Stimulated activated CD4-positive, alpha-beta T cell treated with anti-CD3 and anti-CD28 coated beads, Interleukin-1b, Interleukin-23, amount 100 ng/mL, for 24 hours (primary cell): ENCODE measurements at regions not wholly inside any gene's neighbourhood (a gene's known extent, or its start where the extent isn't known, plus 50 kb on each side); places are given as distances from the start of the nearest gene placed in this dataset.
"Not testable (repeated sequence)": the region's sequence is repeated elsewhere in the genome, so short reads cannot be mapped to it uniquely, and the experiment has no call there.

Experiments
- DNase-seq, 4 experiments: peaks; one replicate each; pipeline ENCODE4 v3.0.0-alpha.2; 2020; ENCODE audit warnings: low read depth in 4 of 4, low spot score in 1 of 4

DNA sequence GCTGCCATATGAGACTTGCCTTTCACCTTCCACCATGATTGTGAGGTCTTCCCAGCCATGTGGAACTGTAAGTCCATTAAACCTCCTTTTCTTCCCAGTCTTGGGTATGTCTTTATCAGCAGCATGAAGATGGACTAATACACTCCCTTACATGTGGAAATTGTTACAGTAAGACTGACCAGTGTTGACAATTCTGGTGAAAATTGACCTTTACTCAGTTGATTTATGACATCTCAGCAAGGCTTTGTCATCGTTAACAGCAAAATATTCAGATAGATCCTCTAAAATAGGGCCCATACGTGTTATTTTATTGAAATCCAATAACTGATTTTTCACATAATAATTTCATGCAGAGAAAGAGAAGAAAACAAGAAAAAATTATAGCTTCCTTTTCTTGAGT is 377.9 kb upstream of the SEMA3C start:
- DNase-seq, result no peak

DNA sequence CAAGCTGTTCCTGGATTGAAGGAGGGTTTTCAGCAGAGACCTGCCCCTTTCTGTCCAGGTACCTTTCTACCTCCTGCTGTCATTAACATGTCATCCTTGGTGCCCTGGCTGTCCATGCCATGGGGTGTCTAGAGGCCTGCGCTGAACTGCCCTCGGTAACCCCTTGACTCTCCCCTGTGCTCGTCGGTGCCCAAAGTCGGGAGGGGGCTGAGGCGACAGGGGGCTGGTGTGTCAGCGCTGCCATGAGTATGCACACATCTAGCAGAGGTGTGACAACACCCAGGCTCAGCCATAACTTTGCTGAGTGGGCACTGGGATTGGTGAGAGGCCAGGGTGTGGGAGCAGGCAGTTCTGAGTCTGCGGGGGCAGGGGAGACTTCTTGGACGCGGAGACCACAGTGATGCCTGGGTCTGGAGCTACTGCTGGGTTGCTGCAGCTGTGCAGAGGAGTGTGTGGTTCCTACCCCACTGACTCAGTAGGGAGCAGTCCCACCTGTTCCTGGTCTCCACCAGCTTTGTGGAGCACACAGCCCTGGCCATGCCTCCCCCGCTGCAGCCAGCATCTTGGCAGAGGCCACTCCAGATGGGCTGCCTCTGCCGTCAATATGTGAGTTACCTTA is 376.2 kb upstream of the SEMA3C start:
- no peak for DNase-seq

DNA sequence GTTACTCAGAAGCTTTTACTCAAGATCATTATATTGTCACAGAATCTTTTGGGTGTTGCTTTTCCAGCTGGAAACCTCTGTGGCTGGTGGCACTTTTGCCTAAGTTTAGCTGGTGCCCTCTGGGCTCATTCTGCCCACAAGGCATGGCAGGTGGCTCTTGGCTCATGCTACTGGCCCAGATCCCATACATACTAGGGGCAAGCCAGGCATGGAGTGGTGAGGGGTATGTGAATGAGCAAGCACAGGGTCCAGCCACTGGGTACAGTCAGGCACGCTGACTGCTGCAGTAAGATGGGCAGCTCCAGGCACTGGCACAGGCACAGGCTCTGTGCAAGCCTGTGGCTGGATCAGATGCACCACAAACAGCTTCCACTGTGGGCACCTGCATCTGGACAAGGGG is 375.0 kb upstream of the SEMA3C start:
- DNase-seq, result no peak

DNA sequence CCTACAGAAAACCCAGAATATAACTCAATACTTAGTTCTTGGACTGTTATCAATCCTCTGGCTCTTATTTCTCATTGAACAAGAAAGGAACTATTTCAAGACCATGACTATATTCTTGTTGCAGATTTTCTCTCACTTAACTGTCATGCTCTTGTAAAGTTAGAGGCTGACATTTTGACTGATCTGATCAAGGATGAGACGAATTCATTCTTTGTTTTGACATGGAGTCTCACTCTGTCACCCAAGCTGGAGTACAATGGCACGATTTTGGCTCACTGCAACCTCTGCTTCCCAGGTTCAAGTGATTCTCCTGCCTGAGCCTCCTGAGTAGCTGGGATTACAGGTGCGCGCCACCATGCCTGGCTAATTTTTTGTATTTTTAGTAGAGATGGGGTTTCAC is 367.9 kb upstream of the SEMA3C start:
- not testable (repeated sequence) for DNase-seq

DNA sequence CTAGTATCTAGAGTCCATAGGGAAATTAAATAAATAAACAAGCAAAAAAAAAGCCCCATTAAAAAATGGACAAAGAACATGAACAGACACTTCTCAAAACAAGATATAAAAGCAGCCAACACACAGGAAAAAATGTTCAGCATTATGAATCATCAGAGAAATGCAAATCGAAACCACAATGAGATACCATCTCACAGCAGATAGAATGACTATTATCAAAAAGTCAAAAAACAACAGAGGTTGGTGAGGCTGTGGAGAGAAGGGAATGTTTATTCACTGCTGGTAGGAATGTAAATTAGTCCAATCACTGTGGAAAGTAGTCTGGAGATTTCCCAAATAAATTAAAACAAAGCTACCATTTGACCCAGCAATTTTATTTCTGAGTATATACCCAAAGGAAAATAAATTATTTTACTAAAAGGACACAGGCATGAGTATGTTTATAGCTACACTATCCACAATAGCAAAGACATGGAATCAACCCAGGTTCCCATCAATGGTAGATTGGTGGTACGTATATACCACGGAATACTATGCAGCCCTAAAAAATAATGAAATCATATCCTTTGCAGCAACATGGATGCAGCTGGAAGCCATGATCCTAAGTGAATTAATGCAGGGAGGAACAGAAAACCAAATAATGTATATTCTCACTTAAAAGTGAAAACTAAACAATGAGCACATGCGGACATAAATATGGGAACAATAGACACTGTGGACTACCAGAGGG is 366.5 kb upstream of the SEMA3C start:
- DNase-seq, result no peak

DNA sequence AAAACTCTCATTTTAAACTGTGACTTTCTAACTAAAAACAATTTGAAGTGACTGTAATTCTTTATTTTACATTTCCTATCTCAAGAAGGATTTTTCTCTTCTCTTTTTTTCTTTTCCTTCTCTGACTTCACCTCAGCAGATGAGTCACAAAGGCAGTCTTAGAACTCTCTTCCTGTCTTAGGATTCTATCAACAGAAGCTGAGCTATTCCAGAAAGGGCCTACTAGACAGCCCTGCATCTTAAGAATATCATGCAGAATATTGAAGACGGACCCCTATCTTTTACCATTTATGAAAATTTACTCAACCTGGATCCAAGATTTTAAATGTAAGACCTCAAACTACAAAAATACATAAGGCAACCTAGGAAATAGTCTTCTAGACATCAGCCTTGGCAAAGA is 365.7 kb upstream of the SEMA3C start:
- no peak for DNase-seq

DNA sequence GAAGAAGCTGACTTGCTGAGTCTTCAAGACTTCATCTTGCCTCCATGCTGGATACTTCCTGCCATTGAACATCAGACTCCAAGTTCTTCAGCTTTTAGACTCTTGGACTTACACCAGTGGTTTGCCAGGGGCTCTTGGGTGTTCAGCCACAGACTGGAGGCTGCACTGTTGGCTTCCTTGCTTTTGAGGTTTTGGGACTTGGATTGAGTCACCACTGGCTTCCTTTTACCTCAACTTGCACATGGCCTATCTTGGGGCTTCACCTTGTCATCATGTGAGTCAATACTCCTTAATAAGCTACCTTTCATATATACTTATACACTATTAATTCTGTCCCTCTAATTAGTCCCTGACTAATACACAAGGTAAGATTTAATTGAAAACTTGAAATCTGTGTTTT is 361.7 kb upstream of the SEMA3C start:
- no peak for DNase-seq

DNA sequence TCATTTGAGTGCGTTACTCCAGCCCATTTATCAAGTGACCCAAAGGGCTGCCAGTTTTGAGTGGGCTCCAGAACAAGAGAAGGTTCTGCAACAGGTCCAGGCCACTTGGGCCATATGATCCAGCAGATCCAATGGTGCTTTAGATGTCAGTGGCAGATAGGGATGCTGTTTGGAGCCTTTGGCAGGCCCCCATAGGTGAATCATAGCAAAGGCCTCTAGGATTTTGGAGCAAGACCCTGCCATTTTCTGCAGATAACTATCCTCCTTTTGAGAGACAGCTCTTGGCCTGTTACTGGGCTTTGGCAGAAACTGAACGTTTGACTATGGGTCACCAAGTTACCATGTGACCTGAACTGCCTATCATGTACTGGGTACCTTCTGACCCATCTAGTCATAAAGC is 358.8 kb upstream of the SEMA3C start:
- DNase-seq, result no peak

DNA sequence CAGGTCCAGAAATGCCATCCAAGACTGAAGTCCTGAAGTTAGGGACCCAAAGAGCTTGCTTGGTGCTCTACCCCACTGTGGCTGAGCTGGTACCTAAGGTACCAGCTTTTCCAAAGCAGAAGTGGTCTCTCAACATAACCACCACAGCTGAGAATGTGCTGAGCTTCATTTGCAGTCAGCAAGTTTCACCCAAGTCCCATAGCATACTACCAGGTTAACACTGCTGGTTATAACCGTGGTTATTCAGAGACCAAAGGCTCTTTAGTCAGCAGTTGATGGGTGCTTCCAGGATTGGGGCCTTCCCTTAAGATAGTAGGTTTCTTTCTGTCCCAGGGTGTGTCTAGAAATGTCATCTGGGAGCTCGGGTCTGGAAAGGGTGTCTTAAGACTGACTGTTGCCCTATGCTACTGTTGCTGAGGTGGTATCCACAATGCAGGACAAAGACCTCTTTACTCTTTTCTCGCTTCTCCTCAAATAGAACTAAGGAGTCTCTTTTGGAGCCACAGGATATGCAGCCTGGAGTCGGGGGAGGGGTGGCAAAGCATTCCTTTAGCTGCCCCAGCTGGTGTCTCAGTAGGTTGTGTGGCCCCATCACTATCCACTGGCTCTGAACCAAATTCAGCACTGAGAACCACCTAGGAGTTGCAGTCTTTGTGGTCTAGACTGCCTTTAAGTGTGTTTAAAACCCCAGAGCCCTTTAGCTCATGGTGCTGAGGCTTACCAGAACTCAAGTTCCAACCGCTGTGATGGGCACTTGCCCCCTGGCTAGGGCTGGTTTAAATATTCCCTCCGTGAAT is 354.9 kb upstream of the SEMA3C start:
- no peak for DNase-seq

DNA sequence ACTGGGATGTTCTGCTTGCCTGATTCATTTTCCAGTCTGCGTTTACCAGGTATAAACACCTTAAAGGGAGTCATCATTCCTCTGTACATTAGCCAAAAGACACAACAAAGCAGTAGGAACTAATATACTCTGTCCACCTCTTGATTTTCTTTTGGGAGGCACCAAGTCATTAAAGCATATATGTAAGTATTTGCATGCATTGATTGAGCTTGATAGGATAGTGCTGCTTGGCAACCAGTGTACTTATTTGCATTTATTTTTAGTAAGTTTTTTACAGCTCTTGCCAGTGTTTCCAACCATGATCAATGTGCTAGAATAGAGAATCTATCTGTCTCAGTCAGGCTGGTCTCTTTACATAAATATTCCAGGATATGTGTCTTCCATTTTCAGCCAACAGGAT is 353.3 kb upstream of the SEMA3C start:
- DNase-seq, result no peak

DNA sequence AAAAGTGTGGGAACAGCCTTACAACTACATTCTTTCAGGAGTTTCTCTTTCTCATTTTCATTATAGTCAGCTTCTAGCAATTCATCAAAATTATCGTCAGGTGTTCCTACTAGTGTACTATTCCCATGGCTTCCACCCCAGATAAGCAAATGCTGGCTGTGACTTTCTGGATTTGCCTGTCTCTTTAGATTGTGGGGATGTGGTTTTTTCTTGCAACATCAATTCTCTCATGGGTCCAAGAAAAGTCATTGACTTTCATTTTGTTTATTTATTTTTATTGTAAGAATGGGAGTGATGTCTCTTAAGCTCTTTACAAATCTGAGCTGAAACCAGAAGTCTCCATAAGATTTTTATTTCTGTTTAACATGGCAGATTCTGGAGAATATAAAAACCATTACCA is 349.7 kb upstream of the SEMA3C start:
- DNase-seq, result no peak

DNA sequence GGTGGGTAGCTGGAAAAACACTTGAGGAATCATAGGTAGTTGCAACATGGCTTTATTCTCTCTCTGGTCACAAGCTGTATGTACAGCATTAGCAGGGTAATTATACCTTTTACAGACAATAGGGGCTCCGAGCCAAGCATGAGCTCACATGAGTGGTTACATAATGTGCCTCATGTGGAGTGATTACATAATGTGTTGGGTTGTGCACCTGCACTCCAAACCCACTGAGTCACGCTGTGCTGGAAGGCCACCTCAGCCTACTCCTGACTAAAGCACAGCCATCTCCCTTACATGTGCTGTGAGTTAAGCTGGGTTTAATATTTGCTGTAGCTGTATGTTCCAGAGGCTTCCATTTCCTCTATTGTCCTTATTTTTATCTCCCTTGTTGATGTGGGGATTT is 348.7 kb upstream of the SEMA3C start:
- DNase-seq, result no peak

DNA sequence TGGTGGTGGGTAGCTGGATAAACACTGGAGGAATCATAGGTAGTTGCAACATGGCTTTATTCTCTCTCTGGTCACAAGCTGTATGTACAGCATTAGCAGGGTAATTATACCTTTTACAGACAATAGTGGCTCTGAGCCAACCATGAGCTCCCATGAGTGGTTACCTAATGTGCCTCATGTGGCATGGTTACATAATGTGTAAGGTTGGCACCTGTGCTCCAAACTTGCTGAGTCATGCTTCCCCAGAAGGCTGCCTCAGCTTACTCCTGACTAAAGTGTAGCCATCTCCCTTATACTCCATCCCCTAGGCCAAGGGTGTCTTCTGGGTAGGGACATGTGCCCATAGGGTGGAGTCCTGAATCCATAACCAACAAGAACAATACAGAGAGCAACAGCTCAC is 345.3 kb upstream of the SEMA3C start:
- DNase-seq, result no peak

DNA sequence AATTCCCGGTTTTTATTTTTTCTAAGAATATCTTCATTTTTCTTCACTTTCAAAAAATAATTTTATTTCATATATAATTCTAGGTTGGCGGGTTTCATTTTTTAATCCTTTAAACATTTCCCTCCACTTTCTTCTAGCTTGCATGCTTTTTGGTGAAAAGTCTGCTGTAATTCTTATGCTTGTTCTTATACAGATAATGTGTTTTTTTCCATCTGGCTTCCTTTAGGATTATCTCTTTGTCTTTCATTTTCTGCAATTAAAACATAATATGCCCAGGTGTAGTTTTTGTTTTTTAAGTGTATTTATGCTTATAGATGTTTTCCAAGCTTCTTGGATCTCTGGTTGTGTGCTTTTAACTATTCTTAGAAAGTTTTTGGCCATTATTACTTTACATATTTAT is 341.3 kb upstream of the SEMA3C start:
- no peak for DNase-seq

DNA sequence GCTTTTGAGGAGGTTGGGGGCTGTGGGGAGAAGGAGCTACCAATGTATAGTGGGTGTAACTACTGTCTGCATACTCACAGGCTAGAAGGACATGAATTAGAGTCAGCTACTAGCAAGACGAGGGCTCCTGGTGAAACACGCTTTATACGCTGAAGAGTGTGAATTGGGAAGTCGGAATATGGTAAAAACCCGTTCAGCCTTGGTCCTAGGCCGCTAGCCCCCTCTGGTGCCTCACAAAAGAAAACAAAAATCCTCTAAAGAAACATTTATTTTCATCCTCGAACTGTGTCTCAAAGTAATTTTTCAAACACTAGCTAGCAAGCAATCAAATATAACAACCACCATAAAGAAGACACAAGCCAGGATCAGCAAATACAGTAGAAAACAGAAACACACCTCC is 338.1 kb upstream of the SEMA3C start:
- DNase-seq, result no peak

DNA sequence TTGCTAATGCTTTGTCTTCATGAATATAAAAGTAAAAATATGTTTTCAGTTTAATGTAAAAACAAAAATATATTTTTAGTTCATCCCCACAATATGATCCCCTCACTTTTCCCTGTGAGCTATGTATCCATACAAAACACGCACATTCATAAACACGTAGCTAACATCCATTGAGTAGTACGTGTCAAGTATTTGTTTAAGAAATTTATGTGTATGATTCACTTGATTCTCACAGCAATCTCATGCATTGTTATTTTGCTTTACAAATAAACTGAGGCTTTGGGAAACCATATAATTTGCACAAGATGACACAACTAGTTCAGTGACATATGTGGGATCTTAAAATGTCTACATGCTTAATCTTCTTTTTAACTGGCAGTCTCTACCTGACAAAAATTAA is 329.6 kb upstream of the SEMA3C start:
- no peak for DNase-seq

DNA sequence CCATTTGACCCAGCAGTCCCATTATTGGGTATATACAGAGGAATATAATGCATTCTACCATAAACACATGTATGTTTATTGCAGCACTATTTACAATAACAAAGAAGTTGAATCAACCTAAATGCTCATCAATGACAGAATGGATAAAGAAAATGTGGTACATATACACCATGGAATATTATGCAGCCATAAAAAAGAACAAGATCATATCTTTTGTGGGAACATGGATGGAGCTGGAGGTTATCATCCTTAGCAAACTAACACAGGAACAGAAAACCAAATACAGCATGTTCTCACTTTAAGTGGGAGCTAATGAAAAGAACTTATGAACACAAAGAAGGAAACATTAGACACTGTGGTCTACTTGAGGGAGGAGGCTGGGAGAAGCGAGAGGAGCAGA is 328.5 kb upstream of the SEMA3C start:
- DNase-seq, result not testable (repeated sequence)

DNA sequence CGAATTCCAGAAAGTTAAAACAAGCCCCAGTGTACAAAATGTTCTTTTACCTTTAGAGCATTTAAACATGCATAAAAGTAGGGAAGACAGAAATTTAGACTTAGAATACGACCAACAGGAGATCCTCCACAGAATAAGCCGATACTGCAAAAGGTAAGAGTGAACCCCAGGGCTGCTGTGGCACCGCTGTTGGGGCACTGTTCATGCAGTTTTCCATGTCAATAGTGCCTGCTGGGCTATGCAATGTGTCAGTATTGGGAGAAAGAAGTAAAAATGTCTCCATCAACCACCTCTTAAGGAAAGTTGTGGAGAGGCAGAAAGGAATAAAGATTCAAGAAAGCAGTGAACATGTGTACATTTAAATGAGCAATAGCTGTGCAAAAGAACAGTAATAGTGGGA is 326.5 kb upstream of the SEMA3C start:
- no peak for DNase-seq

DNA sequence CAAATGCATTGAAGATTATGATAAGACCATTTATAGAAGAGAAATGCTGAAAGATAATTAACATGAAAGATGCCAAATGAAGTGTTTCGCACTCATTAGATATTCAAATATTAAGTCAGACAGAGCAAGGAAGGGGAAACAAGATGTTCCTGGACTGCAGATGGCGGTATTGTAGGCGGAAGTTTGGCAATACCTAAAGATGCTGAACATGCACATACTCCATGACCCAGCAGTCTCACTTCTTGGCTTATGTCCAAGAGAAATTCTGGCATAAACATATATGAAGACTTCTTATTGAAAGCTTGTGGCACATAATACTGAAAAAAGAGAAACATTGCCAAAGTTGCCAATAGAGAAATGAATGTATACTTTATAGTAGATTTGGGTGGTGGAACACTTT is 325.4 kb upstream of the SEMA3C start:
- DNase-seq, result no peak

DNA sequence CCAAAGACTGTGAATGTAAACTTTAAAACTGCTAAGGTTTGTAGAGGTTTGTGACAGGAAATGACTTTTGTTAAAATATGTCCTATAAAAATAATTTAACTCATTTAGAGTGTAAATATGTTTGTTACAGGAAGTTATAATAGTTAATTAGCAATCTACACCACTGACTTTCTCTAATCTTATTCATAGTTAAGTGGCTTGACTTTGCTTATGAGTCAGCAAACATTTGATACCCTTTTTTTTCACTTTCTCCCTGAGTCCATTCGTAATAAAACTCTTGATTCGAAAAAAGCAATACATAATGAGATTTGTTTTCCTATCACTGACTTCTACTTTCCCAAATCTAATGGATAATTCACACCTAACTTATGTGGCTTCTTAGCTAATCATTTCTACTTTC is 317.7 kb upstream of the SEMA3C start:
- DNase-seq, result no peak

DNA sequence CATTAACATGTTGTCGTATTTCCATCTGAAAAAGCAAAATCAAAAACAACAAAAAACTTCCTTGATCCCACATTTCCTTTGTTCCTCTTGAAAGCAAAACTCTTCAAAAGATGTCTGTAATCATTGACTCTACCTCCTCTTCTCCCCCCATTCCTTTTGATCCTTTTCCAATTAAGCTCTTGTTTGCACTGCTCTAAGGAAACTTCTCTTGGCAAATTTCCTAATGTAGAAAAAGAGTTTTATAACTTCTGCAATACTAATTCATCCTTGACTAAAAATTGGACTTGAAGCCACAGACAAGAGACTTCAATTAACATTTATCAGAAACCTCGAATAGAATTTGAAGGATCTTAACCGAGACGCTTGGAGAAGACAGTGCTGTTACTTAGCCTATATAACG is 317.1 kb upstream of the SEMA3C start:
- DNase-seq, result no peak

DNA sequence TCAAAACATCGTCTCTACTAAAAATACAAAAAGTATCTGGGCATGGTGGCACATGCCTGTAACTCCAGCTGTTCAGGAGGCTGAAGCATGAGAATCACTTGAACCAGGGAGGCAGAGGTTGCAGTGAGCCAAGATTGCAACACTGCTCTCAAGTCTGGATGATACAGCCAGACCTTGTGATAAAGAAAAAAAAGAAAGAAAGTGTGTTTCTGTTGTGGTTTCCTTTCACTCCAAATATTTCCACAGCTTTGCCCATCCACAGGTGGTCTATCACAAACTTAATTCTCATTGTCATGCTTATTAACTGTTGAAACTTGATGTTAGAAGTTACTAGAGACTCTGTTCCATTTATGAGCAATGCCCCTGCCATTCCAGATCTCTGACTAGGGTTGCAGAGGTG is 316.0 kb upstream of the SEMA3C start:
- no peak for DNase-seq
